Heart left ventricle (tissue), 16 donors: ENCODE measurements at regions not wholly inside any gene's neighbourhood (a gene's known extent, or its start where the extent isn't known, plus 50 kb on each side); places are given as distances from the start of the nearest gene placed in this dataset.
"Not testable (repeated sequence)": the region's sequence is repeated elsewhere in the genome, so short reads cannot be mapped to it uniquely, and the experiment has no call there.

Experiments
- ATAC-seq, 4 donors: fragments of 200-7000 bp; cut with Tn5 transposase; one replicate each; pipeline ENCODE4 v1.9.1; 2020 to 2022; ENCODE audit warnings: moderate library complexity in 4 of 4, mild to moderate bottlenecking in 3 of 4, moderate number of reproducible peaks in 1 of 4
- DNase-seq, 5 donors: peaks; one replicate each; pipeline ENCODE4 v3.0.0-alpha.2; 2020
- H3K27ac ChIP-seq, 12 donors: fragments of 200-600 bp; sonication (generic) in 4 of 12; one replicate each; pipeline versions ENCODE4 v1.5.0 to v1.8.0; 2016 to 2022; ENCODE audit warnings: mild to moderate bottlenecking in 2 of 12
- H3K27me3 ChIP-seq, 9 donors: fragments of 200-600 bp; sonication (generic) in 2 of 9; one replicate each; pipeline versions ENCODE4 v1.5.1 to v1.8.0; 2016 to 2022; ENCODE audit warnings: mild to moderate bottlenecking in 3 of 9
- H3K36me3 ChIP-seq, 9 donors: fragments of 200-600 bp; sonication (generic) in 2 of 9; one replicate each; pipeline versions ENCODE4 v1.5.0 to v1.8.0; 2018 to 2022; ENCODE audit warnings: mild to moderate bottlenecking in 2 of 9
- H3K4me1 ChIP-seq, 12 donors: fragments of 200-600 bp; sonication (generic) in 4 of 12; one replicate each; pipeline versions ENCODE4 v1.5.0 to v1.8.0; 2016 to 2022; ENCODE audit warnings: mild to moderate bottlenecking in 3 of 12
- H3K4me3 ChIP-seq, 12 donors: fragments of 200-600 bp; sonication (generic) in 4 of 12; one replicate each; pipeline versions ENCODE4 v1.5.0 to v1.8.0; 2017 to 2022; ENCODE audit warnings: mild to moderate bottlenecking in 9 of 12, moderate library complexity in 4 of 12
- H3K9me3 ChIP-seq, 12 donors: fragments of 200-600 bp; sonication (generic) in 4 of 12; one replicate each; pipeline versions ENCODE4 v1.5.0 to v1.8.0; 2016 to 2022; ENCODE audit warnings: mild to moderate bottlenecking in 1 of 12
- CTCF ChIP-seq, 12 donors: fragments of 200-600 bp; sonication (generic) in 4 of 12; IDR thresholded peaks; one replicate each; pipeline versions ENCODE4 v1.5.0 to v1.8.0; 2018 to 2022; ENCODE audit warnings: antibody characterized with exemption in 12 of 12, mild to moderate bottlenecking in 5 of 12
- POLR2A ChIP-seq, 2 donors: fragments of 450-650 bp; IDR thresholded peaks; one replicate each; pipeline ENCODE4 v1.6.1; 2017; ENCODE audit warnings: antibody characterized with exemption in 2 of 2, mild to moderate bottlenecking in 2 of 2, moderate library complexity in 2 of 2
- WGBS, 4 donors: extraction: QIAGEN DNeasy Blood & Tissue Kit in 2 of 4; methylation state at CpG; one replicate each; pipeline versions ENCODE4 v1.1.5 to v1.1.7; 2013 to 2018; 5-methylcytosine and 5-hydroxymethylcytosine counted together
- intact Hi-C, 10 donors: fragments of 100-400 bp; cut with DNase I; formaldehyde crosslinking; loops; one replicate each; pipeline versions ENCODE4 v1.11.1 to v1.14.2; 2022
- donor health status: ischemic (EF 13 %, LVEDD 7.1; RV severe dilation, severe dysfunction).
- donor health status: healthy with polysubstance abuse.
- donor health status: DM: no; HTN: yes; CAD: no.
- donor health status: DM: no; HTN: no; CAD: no.
- donor health status: ischemic (EF 25% LVEDD 6.9; RV normal size, moderate dysfunction).
- donor health status: ischemic (EF 25% LVEDD 5.7; RV mildly dilated, moderate dysfunction).
- donor health status: healthy.
- donor health status: DM: yes; HTN: yes; CAD: no.
- donor health status: ischemic (EF 35%, LVEDD 5.7; RV mildly dilated, moderate dysfunction).
- donor health status: nonischemic (EF 11% LVEDD 7.7; RV severe dilation, severe dysfunction).
- donor health status: DM: yes; HTN: yes; CAD: no.
- donor health status: PGD.
- donor health status: ischemic (EF 29% LVEDD 5.4; RV normal size, mild dysfunction).
- donor health status: nonischemic (EF 23%, LVEDD 6.1; RV moderate dilation, normal function).

GRCh38 chr12:67484791-67485480 lies 163.6 kb upstream of the DYRK2 start:
- Histone ChIP-seq H3K9me3 (peaks cover 0 to 24% (median 0%) of the 10 kb centered on the region in 12 donors), H3K36me3 (no peaks in the 10 kb centered on the region), H3K27me3 (no peaks in the 10 kb centered on the region), H3K4me3 (no peak overlapping the region), H3K4me1 (peaks cover 0 to 21% (median 10%) of the 10 kb centered on the region in 12 donors), H3K27ac (peak overlapping the region in 1 of 12 donors; percentile 33)
- intact Hi-C loops, result loop anchor here in 1 of 10 donors (10.0 kb wide), 1 partner anchor 90 kb away; no protein-coding TSS in a partner anchor
- ATAC-seq (no peak), DNase-seq (no peak)
- no peak for TF ChIP-seq POLR2A (IDR thresholded peaks at IDR 0.05)
- no peak for TF ChIP-seq CTCF (IDR thresholded peaks at IDR 0.05)
- WGBS, 4 donors, result 87 to 93% (median 89%) methylated on average over 4 of the region's 4 CpGs

GRCh38 chr12:67486671-67487070 lies 161.9 kb upstream of the DYRK2 start:
- Histone ChIP-seq H3K27ac (no peak overlapping the region), H3K4me1 (peaks cover 0 to 21% (median 10%) of the 10 kb centered on the region in 12 donors), H3K4me3 (no peak overlapping the region), H3K9me3 (peaks cover 0 to 25% (median 1%) of the 10 kb centered on the region in 12 donors), H3K36me3 (no peaks in the 10 kb centered on the region), H3K27me3 (no peaks in the 10 kb centered on the region)
- DNase-seq, result no peak
- WGBS, 4 donors, result 85 to 96% (median 94%) methylated on average over 2 of the region's 2 CpGs
- intact Hi-C loops, result loop anchor here in 1 of 10 donors (10.0 kb wide), 1 partner anchor 88 kb away; no protein-coding TSS in a partner anchor
- ATAC-seq, result no peak
- TF ChIP-seq CTCF (IDR thresholded peaks at IDR 0.05), result no peak
- no peak for TF ChIP-seq POLR2A (IDR thresholded peaks at IDR 0.05)

GRCh38 chr12:67488349-67488748 lies 160.2 kb upstream of the DYRK2 start:
- H3K27me3 ChIP-seq, DNase-seq, H3K36me3 ChIP-seq, H3K4me3 ChIP-seq, H3K27ac ChIP-seq, ATAC-seq: not testable (repeated sequence)
- intact Hi-C loops, result loop anchor here in 1 of 10 donors (10.0 kb wide), 1 partner anchor 86 kb away; no protein-coding TSS in a partner anchor
- peaks cover 0 to 14% (median 4%) of the 10 kb centered on the region in 12 donors for H3K4me1 ChIP-seq
- WGBS, 4 donors, result 91 to 100% (median 93%) methylated on average over 4 of the region's 4 CpGs
- peaks cover 0 to 25% (median 1%) of the 10 kb centered on the region in 12 donors for H3K9me3 ChIP-seq

- intact Hi-C loops, result loop anchor here in 1 of 10 donors (10.0 kb wide), 1 partner anchor 86 kb away; no protein-coding TSS in a partner anchor
- H3K27me3 ChIP-seq, result no peaks in the 10 kb centered on the region
- H3K27ac ChIP-seq, result no peak overlapping the region
- peaks cover 0 to 7% (median 0%) of the 10 kb centered on the region in 12 donors for H3K4me1 ChIP-seq
- TF ChIP-seq CTCF (IDR thresholded peaks at IDR 0.05) (no peak), POLR2A (IDR thresholded peaks at IDR 0.05) (no peak)
- peaks cover 0 to 25% (median 1%) of the 10 kb centered on the region in 12 donors for H3K9me3 ChIP-seq
- no peak for ATAC-seq
- 78 to 85% (median 81%) methylated on average over 3 of the region's 3 CpGs for WGBS, 4 donors
- H3K4me3 ChIP-seq, result no peak overlapping the region
- DNase-seq, result no peak
- no peaks in the 10 kb centered on the region for H3K36me3 ChIP-seq
Observed at GRCh38 chr12:67489007-67489406, 159.5 kb upstream of the DYRK2 start.
